22Rv1 (cell line): ENCODE measurements at regions not wholly inside any gene's neighbourhood (a gene's known extent, or its start where the extent isn't known, plus 50 kb on each side); places are given as distances from the start of the nearest gene placed in this dataset.

Source experiments
- ZFX ChIP-seq: fragments of 450-650 bp; IDR thresholded peaks from 2 replicates; pipeline ENCODE4 v1.6.1; 2017; ENCODE audit warnings: antibody characterized with exemption, borderline replicate concordance
- TF ChIP-seq, protein P1 (sequence below): fragments of 450-650 bp; IDR thresholded peaks from 2 replicates; pipeline ENCODE4 v1.5.1; 2017; ENCODE audit warnings: mild to moderate bottlenecking

DNA sequence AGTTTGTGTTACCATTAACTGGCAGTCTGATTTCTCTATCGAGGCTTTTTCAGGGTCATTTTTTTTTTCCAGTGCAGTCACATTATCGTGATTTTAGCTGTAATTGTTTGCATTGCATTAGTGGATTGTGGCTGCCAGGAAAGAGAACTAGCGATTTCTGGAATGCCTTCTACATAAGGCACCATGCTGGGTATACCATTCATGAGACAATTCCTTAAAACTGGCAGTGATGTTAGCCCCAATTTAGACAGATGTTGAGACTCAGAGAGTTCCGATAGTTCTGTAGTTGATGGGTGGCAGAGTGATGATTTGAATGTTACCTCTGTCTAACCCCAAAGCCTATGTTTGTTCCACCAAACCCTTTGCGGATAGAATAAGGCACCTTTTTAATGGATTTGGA, 175.4 kb upstream of the TENM3 start:
- TF ChIP-seq, protein P1, sequence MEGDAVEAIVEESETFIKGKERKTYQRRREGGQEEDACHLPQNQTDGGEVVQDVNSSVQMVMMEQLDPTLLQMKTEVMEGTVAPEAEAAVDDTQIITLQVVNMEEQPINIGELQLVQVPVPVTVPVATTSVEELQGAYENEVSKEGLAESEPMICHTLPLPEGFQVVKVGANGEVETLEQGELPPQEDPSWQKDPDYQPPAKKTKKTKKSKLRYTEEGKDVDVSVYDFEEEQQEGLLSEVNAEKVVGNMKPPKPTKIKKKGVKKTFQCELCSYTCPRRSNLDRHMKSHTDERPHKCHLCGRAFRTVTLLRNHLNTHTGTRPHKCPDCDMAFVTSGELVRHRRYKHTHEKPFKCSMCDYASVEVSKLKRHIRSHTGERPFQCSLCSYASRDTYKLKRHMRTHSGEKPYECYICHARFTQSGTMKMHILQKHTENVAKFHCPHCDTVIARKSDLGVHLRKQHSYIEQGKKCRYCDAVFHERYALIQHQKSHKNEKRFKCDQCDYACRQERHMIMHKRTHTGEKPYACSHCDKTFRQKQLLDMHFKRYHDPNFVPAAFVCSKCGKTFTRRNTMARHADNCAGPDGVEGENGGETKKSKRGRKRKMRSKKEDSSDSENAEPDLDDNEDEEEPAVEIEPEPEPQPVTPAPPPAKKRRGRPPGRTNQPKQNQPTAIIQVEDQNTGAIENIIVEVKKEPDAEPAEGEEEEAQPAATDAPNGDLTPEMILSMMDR, result no peak
- TF ChIP-seq ZFX, result no peak
